ENCODE measurements at regions not wholly inside any gene's neighbourhood (a gene's known extent, or its start where the extent isn't known, plus 50 kb on each side); places are given as distances from the start of the nearest gene placed in this dataset.
"Not testable (repeated sequence)": the region's sequence is repeated elsewhere in the genome, so short reads cannot be mapped to it uniquely, and the experiment has no call there.

- H3K27me3 Mint-ChIP-seq, result no peaks in the 10 kb centered on the region
These were observed 233.9 kb upstream of the RPS23 start for GRCh38 chr5:82512025-82512424.

DNA sequence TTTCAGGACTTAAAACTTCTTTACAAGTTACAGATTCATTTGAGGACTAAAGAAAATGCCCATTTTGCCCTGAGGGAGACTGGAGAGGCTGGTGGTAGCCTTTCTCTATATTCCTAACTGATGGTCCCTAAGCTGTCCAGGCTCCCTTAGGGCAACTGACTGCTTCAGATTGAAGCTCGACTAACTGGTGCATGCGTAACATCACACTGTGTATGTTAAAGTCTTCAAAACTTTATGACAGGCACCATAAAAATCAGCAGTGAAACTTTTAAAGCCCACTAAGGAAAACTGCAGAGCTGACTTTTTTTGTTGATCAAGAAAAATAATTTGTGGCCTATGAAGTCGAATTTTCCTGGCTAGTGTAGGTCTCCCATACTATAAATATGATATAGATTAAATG lies 233.0 kb upstream of the RPS23 start:
- Mint-ChIP-seq H3K27ac (no peak overlapping the region), H3K4me1 (ENCODE audit: unreplicated experiment) (no peaks in the 10 kb centered on the region), H3K9me3 (peaks cover 11% of the 10 kb centered on the region), H3K36me3 (peaks cover 3% of the 10 kb centered on the region), H3K4me3 (no peak overlapping the region), H3K27me3 (no peaks in the 10 kb centered on the region)
- DNase-seq (ENCODE audit: extremely low spot score, unreplicated experiment), result no peak
- TF ChIP-seq, protein P1, sequence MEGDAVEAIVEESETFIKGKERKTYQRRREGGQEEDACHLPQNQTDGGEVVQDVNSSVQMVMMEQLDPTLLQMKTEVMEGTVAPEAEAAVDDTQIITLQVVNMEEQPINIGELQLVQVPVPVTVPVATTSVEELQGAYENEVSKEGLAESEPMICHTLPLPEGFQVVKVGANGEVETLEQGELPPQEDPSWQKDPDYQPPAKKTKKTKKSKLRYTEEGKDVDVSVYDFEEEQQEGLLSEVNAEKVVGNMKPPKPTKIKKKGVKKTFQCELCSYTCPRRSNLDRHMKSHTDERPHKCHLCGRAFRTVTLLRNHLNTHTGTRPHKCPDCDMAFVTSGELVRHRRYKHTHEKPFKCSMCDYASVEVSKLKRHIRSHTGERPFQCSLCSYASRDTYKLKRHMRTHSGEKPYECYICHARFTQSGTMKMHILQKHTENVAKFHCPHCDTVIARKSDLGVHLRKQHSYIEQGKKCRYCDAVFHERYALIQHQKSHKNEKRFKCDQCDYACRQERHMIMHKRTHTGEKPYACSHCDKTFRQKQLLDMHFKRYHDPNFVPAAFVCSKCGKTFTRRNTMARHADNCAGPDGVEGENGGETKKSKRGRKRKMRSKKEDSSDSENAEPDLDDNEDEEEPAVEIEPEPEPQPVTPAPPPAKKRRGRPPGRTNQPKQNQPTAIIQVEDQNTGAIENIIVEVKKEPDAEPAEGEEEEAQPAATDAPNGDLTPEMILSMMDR (conservative IDR thresholded peaks at IDR 0.05), result no peak

More at GRCh38 chr5:82512025-82512424, 233.9 kb upstream of the RPS23 start:
- no peak for DNase-seq (ENCODE audit: extremely low spot score, unreplicated experiment)
- Mint-ChIP-seq H3K27ac (no peak overlapping the region), H3K9me3 (peaks cover 11% of the 10 kb centered on the region), H3K4me1 (ENCODE audit: unreplicated experiment) (no peaks in the 10 kb centered on the region), H3K4me3 (no peak overlapping the region), H3K36me3 (peaks cover 3% of the 10 kb centered on the region)
- TF ChIP-seq, protein P1 (conservative IDR thresholded peaks at IDR 0.05), result no peak

DNA sequence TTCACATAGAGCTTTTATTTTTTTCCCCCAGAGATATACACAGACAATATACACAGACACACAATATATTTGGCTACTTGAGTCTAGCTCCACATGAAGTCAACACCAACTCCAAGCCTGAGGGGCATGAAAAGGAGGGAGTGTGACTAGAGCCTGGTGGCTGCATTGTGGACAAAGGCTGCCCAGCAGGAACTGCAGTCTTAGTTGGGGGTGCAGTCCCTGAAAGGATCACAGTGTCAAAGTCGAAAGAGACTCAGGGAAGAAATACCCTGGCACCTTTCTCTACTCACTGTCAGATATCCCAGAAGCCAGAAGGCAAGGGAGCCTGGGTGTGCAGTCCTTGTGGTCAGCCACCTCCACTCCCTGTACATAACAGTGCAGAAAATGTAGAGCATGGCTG lies 231.6 kb upstream of the RPS23 start:
- Mint-ChIP-seq H3K27me3 (no peaks in the 10 kb centered on the region), H3K4me1 (ENCODE audit: unreplicated experiment) (no peaks in the 10 kb centered on the region), H3K36me3 (peaks cover 3% of the 10 kb centered on the region), H3K4me3 (no peak overlapping the region), H3K9me3 (peaks cover 11% of the 10 kb centered on the region), H3K27ac (no peak overlapping the region)
- DNase-seq (ENCODE audit: extremely low spot score, unreplicated experiment), result no peak
- TF ChIP-seq, protein P1 (conservative IDR thresholded peaks at IDR 0.05), result no peak

DNA sequence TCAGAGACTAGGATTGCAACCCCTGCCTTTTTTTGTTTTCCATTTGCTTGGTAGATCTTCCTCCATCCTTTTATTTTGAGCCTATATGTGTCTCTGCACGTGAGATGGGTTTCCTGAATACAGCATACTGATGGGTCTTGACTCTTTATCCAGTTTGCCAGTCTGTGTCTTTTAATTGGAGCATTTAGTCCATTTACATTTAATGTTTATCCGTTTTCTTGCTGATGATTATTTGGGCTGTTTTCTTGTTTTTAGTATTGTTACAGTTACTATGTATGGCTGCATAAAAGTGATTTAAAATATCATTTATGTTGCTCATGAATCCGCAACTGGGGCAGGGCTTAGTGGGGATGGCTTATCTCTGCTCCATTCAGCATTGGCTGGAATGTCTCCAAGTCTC lies 228.2 kb upstream of the RPS23 start:
- not testable (repeated sequence) for H3K36me3 Mint-ChIP-seq; H3K4me3 Mint-ChIP-seq; DNase-seq (ENCODE audit: extremely low spot score, unreplicated experiment); H3K4me1 Mint-ChIP-seq (ENCODE audit: unreplicated experiment); H3K27me3 Mint-ChIP-seq; H3K27ac Mint-ChIP-seq
- peaks cover 11% of the 10 kb centered on the region for H3K9me3 Mint-ChIP-seq

DNA sequence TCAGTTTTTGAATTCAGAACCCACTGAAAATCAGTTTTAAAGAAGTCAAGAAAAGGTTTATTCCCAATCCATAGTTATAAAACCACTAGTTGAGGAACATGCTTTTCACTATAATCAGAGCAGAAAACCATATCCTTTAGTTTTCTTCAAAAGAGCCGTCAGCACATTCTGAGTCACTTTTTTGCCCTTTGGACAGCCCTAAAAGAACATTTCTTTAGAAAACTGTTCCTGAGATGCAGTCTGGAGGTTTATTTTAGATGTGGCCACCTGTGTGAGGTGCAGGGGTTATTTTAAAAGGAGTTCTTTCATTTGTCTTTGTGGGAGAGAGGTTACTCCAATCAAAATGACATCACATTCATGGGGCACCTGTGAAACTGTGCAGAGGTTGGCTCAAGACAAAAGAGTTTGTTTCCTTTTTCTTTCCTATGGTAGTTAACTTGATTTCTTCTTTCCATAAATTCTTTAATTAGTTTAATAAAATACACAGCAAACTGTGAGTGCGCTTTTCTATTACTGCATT lies 221.6 kb upstream of the RPS23 start:
- no peaks in the 10 kb centered on the region for H3K4me1 Mint-ChIP-seq (ENCODE audit: unreplicated experiment)
- H3K9me3 Mint-ChIP-seq, result peaks cover 9% of the 10 kb centered on the region
- H3K27ac Mint-ChIP-seq, result no peak overlapping the region
- no peak for DNase-seq (ENCODE audit: extremely low spot score, unreplicated experiment)
- H3K36me3 Mint-ChIP-seq, result no peaks in the 10 kb centered on the region
- no peaks in the 10 kb centered on the region for H3K27me3 Mint-ChIP-seq
- H3K4me3 Mint-ChIP-seq, result no peak overlapping the region
- TF ChIP-seq, protein P1 (conservative IDR thresholded peaks at IDR 0.05), result no peak

- Mint-ChIP-seq H3K27ac (no peak overlapping the region), H3K27me3 (no peaks in the 10 kb centered on the region), H3K4me1 (ENCODE audit: unreplicated experiment) (no peaks in the 10 kb centered on the region), H3K36me3 (no peaks in the 10 kb centered on the region), H3K4me3 (no peak overlapping the region), H3K9me3 (peaks cover 9% of the 10 kb centered on the region)
- TF ChIP-seq, protein P1 (conservative IDR thresholded peaks at IDR 0.05), result no peak
- DNase-seq (ENCODE audit: extremely low spot score, unreplicated experiment), result no peak
These were observed 219.1 kb upstream of the RPS23 start for GRCh38 chr5:82497242-82497641.

Data from type B pancreatic cell (in vitro differentiated cells).